Keratinocyte (primary cell): ENCODE measurements at regions not wholly inside any gene's neighbourhood (a gene's known extent, or its start where the extent isn't known, plus 50 kb on each side); places are given as distances from the start of the nearest gene placed in this dataset.

Experiments
- DNase-seq: peaks from one replicate; pipeline ENCODE4 v3.0.0-alpha.2; 2011; ENCODE audit warnings: low read depth, missing footprints, low spot score
- FAIRE-seq: peaks from 2 replicates; lab custom pipeline; 2011; peaks lifted over from hg19 to GRCh38; lab: Jason Lieb, UNC
- H2AFZ ChIP-seq: 2 replicates; pipeline ENCODE4 v1.6.0; 2012; ENCODE audit warnings: low read length, control low read depth, inconsistent platforms; ENCODE audit not compliant: control insufficient read depth
- H3K27ac ChIP-seq: 2 replicates; pipeline ENCODE4 v1.5.1; 2011; ENCODE audit warnings: low read length; ENCODE audit not compliant: control insufficient read depth, insufficient read depth
- H3K27me3 ChIP-seq: 3 replicates; pipeline ENCODE4 v1.6.0; 2011; ENCODE audit warnings: low read length; ENCODE audit not compliant: control insufficient read depth, insufficient read depth; ENCODE audit errors: extremely low read depth
- H3K36me3 ChIP-seq, 2 experiments: 2 replicates in 1 of 2; 3 replicates in 1 of 2; pipeline ENCODE4 v1.5.1; 2011; ENCODE audit warnings: low read length in 2 of 2, mild to moderate bottlenecking in 1 of 2; ENCODE audit not compliant: control insufficient read depth in 2 of 2, insufficient read depth in 2 of 2; ENCODE audit errors: extremely low read depth in 1 of 2
- H3K4me1 ChIP-seq: 3 replicates; pipeline ENCODE4 v1.5.1; 2011; ENCODE audit warnings: low read length; ENCODE audit not compliant: control insufficient read depth, insufficient read depth; ENCODE audit errors: extremely low read depth
- H3K4me2 ChIP-seq: 3 replicates; pipeline ENCODE4 v1.6.0; 2011; ENCODE audit warnings: low read depth, low read length; ENCODE audit not compliant: control insufficient read depth, insufficient read depth; ENCODE audit errors: extremely low read depth
- H3K4me3 ChIP-seq, 3 experiments: fragments of 200-600 bp in 1 of 3; sonication (generic) in 1 of 3; 2 replicates in 2 of 3; 3 replicates in 1 of 3; pipeline ENCODE4 v1.5.1; 2011 to 2016; ENCODE audit warnings: low read length in 3 of 3, mild to moderate bottlenecking in 3 of 3, control low read depth in 2 of 3, inconsistent platforms in 1 of 3, low read depth in 1 of 3, mixed read lengths in 1 of 3, mixed run types in 1 of 3, moderate library complexity in 1 of 3; ENCODE audit not compliant: control insufficient read depth in 2 of 3, insufficient read depth in 2 of 3; ENCODE audit errors: extremely low read depth in 1 of 3
- H3K79me2 ChIP-seq: 2 replicates; pipeline ENCODE4 v1.6.0; 2012; ENCODE audit warnings: low read length; ENCODE audit not compliant: control insufficient read depth, insufficient read depth
- H3K9ac ChIP-seq: 3 replicates; pipeline ENCODE4 v1.6.0; 2011; ENCODE audit warnings: low read length; ENCODE audit not compliant: control insufficient read depth, insufficient read depth; ENCODE audit errors: extremely low read depth
- H3K9me1 ChIP-seq: 3 replicates; pipeline ENCODE4 v1.6.0; 2011; ENCODE audit warnings: low read length; ENCODE audit not compliant: control insufficient read depth, insufficient read depth; ENCODE audit errors: extremely low read depth
- H3K9me3 ChIP-seq: 2 replicates; pipeline ENCODE4 v1.5.1; 2012; ENCODE audit warnings: low read depth, low read length; ENCODE audit not compliant: control insufficient read depth
- H4K20me1 ChIP-seq: 3 replicates; pipeline ENCODE4 v1.6.0; 2011; ENCODE audit warnings: low read length; ENCODE audit not compliant: control insufficient read depth, insufficient read depth; ENCODE audit errors: extremely low read depth
- CTCF ChIP-seq, 3 experiments: IDR thresholded peaks in 1 of 3; conservative IDR thresholded peaks in 1 of 3; optimal IDR thresholded peaks in 1 of 3; 2 replicates in 2 of 3; 3 replicates in 1 of 3; pipeline versions ENCODE3 to v1.5.1; 2011; ENCODE audit warnings: low read length in 3 of 3, mild to moderate bottlenecking in 3 of 3, moderate library complexity in 2 of 3, control low read depth in 1 of 3, inconsistent platforms in 1 of 3; ENCODE audit not compliant: insufficient read depth in 2 of 3; ENCODE audit errors: extremely low read depth in 1 of 3
- EZH2 ChIP-seq: IDR thresholded peaks from one replicate; pipeline ENCODE4 v1.6.1; 2012; ENCODE audit warnings: inconsistent platforms, mild to moderate bottlenecking, low read length, moderate library complexity
- dilution Hi-C: fragments of 300-500 bp; cut with MboI; formaldehyde crosslinking; loops from one replicate; pipeline ENCODE4 v1.7.0; 2020; ENCODE audit warnings: low sequenced_read_pairs; ENCODE audit not compliant: extremely low pct_ligation_motif_present

GRCh38 chr6:165775721-165776120 is 112.7 kb upstream of the PDE10A start:
- dilution Hi-C loops, result no loop called here
- no peaks in the 10 kb centered on the region for H3K27me3 ChIP-seq
- no peak for FAIRE-seq

GRCh38 chr6:165774903-165775601 is 112.0 kb upstream of the PDE10A start:
- Histone ChIP-seq H3K9me3 (peaks cover 2% of the 10 kb centered on the region), H3K27me3 (no peaks in the 10 kb centered on the region), H3K79me2 (no peaks in the 10 kb centered on the region), H3K4me3 (no peak overlapping the region), H3K4me1 (no peaks in the 10 kb centered on the region), H4K20me1 (no peaks in the 10 kb centered on the region), H3K9me1 (no peaks in the 10 kb centered on the region), H3K27ac (no peak overlapping the region), H3K36me3 (no peaks in the 10 kb centered on the region), H2AFZ (no peak overlapping the region), H3K9ac (no peak overlapping the region), H3K4me2 (no peak overlapping the region)
- DNase-seq (no peak), FAIRE-seq (no peak)
- TF ChIP-seq EZH2, result no peak
- TF ChIP-seq CTCF (optimal IDR thresholded peaks at IDR 0.05 in 1 of 3, IDR thresholded peaks at IDR 0.05 in 1 of 3, conservative IDR thresholded peaks at IDR 0.05 in 1 of 3; ENCODE audit: extremely low read depth in 1 of 3, insufficient read depth in 2 of 3, low read length in 3 of 3), result no peak
- dilution Hi-C loops, result no loop called here

More at GRCh38 chr6:165775721-165776120, 112.7 kb upstream of the PDE10A start:
- no peak overlapping the region for H3K4me2 ChIP-seq
- no peaks in the 10 kb centered on the region for H3K9me1 ChIP-seq
- no peak for DNase-seq
- H3K9ac ChIP-seq, result no peak overlapping the region
- no peaks in the 10 kb centered on the region for H4K20me1 ChIP-seq
- no peaks in the 10 kb centered on the region for H3K79me2 ChIP-seq
- H3K27ac ChIP-seq, result no peak overlapping the region
- TF ChIP-seq EZH2 (no peak), CTCF (optimal IDR thresholded peaks at IDR 0.05 in 1 of 3, IDR thresholded peaks at IDR 0.05 in 1 of 3, conservative IDR thresholded peaks at IDR 0.05 in 1 of 3; ENCODE audit: extremely low read depth in 1 of 3, insufficient read depth in 2 of 3, low read length in 3 of 3) (no peak)
- no peaks in the 10 kb centered on the region for H3K36me3 ChIP-seq
- H3K4me3 ChIP-seq, result no peak overlapping the region
- H2AFZ ChIP-seq, result no peak overlapping the region
- no peaks in the 10 kb centered on the region for H3K4me1 ChIP-seq
- H3K9me3 ChIP-seq, result peaks cover 2% of the 10 kb centered on the region
